GM23338 (cell line): ENCODE measurements at regions not wholly inside any gene's neighbourhood (a gene's known extent, or its start where the extent isn't known, plus 50 kb on each side); places are given as distances from the start of the nearest gene placed in this dataset.

Experiments used
- ATAC-seq: fragments of 200-7000 bp; cut with Tn5 transposase; 3 replicates; pipeline ENCODE4 v1.9.1; 2020
- DNase-seq: peaks from one replicate; pipeline ENCODE4 v3.0.0-alpha.2; 2015; ENCODE audit warnings: low spot score
- H2AFZ ChIP-seq: fragments of 200-600 bp; sonication (generic); 2 replicates; pipeline ENCODE4 v1.8.0; 2016; ENCODE audit warnings: antibody characterized with exemption, mild to moderate bottlenecking, moderate library complexity
- H3F3A ChIP-seq: fragments of 200-600 bp; sonication (generic); replicated peaks from 2 replicates; pipeline ENCODE4 v1.8.0; 2017; ENCODE audit warnings: antibody characterized with exemption, mixed run types, low read depth
- H3K27ac ChIP-seq: fragments of 200-600 bp; sonication (generic); 2 replicates; pipeline ENCODE4 v1.6.1; 2016; ENCODE audit warnings: low read depth
- H3K27me3 ChIP-seq: fragments of 200-600 bp; sonication (generic); 2 replicates; pipeline ENCODE4 v1.8.0; 2016; ENCODE audit warnings: mild to moderate bottlenecking, mixed run types, moderate library complexity; ENCODE audit not compliant: insufficient read depth
- H3K36me3 ChIP-seq: fragments of 200-600 bp; sonication (generic); 2 replicates; pipeline ENCODE4 v1.8.0; 2016; ENCODE audit warnings: mild to moderate bottlenecking; ENCODE audit not compliant: insufficient read depth
- H3K4me1 ChIP-seq: fragments of 200-600 bp; sonication (generic); 2 replicates; pipeline ENCODE4 v1.8.0; 2016; ENCODE audit warnings: mild to moderate bottlenecking, moderate library complexity; ENCODE audit not compliant: insufficient read depth
- H3K4me2 ChIP-seq: fragments of 200-600 bp; sonication (generic); 2 replicates; pipeline ENCODE4 v1.7.1; 2017; ENCODE audit warnings: mixed run types
- H3K4me3 ChIP-seq: fragments of 200-600 bp; sonication (generic); 2 replicates; pipeline ENCODE4 v1.6.1; 2016; ENCODE audit warnings: mixed run types
- H3K79me2 ChIP-seq: fragments of 200-600 bp; sonication (generic); replicated peaks from 2 replicates; pipeline ENCODE4 v1.8.0; 2017; ENCODE audit warnings: mild to moderate bottlenecking; ENCODE audit not compliant: insufficient read depth
- H3K9me2 ChIP-seq: fragments of 200-600 bp; sonication (generic); 2 replicates; pipeline ENCODE4 v1.8.0; 2017; ENCODE audit not compliant: insufficient read depth
- H4K20me1 ChIP-seq: fragments of 200-600 bp; sonication (generic); replicated peaks from 2 replicates; pipeline ENCODE4 v1.8.0; 2017; ENCODE audit warnings: mild to moderate bottlenecking; ENCODE audit not compliant: insufficient read depth
- H3K27ac Mint-ChIP-seq: 2 replicates; pipeline ENCODE4 v1.8.0; 2020; ENCODE audit warnings: inconsistent platforms, mild to moderate bottlenecking, moderate library complexity, mixed read lengths
- H3K27me3 Mint-ChIP-seq: 3 replicates; pipeline ENCODE4 v1.8.0; 2022; ENCODE audit warnings: low read depth, mild to moderate bottlenecking, moderate library complexity, mixed read lengths, inconsistent platforms; ENCODE audit not compliant: insufficient read depth, poor library complexity
- H3K36me3 Mint-ChIP-seq: 3 replicates; pipeline ENCODE4 v1.8.0; 2021; ENCODE audit warnings: low read depth, mild to moderate bottlenecking, inconsistent platforms, moderate library complexity, mixed read lengths
- H3K4me1 Mint-ChIP-seq: 3 replicates; pipeline ENCODE4 v1.8.0; 2020; ENCODE audit warnings: mild to moderate bottlenecking, inconsistent platforms, mixed read lengths
- H3K4me3 Mint-ChIP-seq: 3 replicates; pipeline ENCODE4 v1.8.0; 2021; ENCODE audit warnings: moderate library complexity, mild to moderate bottlenecking, inconsistent platforms, mixed read lengths
- H3K9me3 Mint-ChIP-seq: 3 replicates; pipeline ENCODE4 v1.8.0; 2020; ENCODE audit warnings: moderate library complexity, mild to moderate bottlenecking, inconsistent platforms, mixed read lengths
- EZH2 ChIP-seq: fragments of 200-600 bp; sonication (generic); IDR thresholded peaks from one replicate; pipeline ENCODE4 v1.8.0; 2017; ENCODE audit warnings: antibody characterized with exemption, mild to moderate bottlenecking, low read depth; ENCODE audit not compliant: unreplicated experiment
- EZH2phosphoT487 ChIP-seq: fragments of 200-600 bp; sonication (generic); IDR thresholded peaks from one replicate; pipeline ENCODE4 v1.8.1; 2018; ENCODE audit warnings: antibody characterized with exemption; ENCODE audit not compliant: unreplicated experiment
- POLR2AphosphoS5 ChIP-seq: IDR thresholded peaks from 2 replicates; pipeline ENCODE4 v1.6.1; 2016; ENCODE audit warnings: antibody characterized with exemption, low read depth
- REST ChIP-seq: IDR thresholded peaks from one replicate; pipeline ENCODE4 v1.6.1; 2018; ENCODE audit warnings: antibody characterized with exemption; ENCODE audit not compliant: unreplicated experiment
- STAT1 ChIP-seq: IDR thresholded peaks from one replicate; pipeline ENCODE4 v1.6.1; 2016; ENCODE audit warnings: antibody characterized with exemption; ENCODE audit not compliant: unreplicated experiment
- ZNF331 ChIP-seq: fragments of 250-450 bp; sonication (Bioruptor Pico); IDR thresholded peaks from 2 replicates; pipeline ENCODE4 v1.5.0; 2020; ENCODE audit warnings: low read depth, mild to moderate bottlenecking, moderate library complexity
- ZNF462 ChIP-seq: fragments of 250-450 bp; sonication (Bioruptor Pico); IDR thresholded peaks from 2 replicates; pipeline ENCODE4 v1.5.0; 2020; ENCODE audit warnings: mild to moderate bottlenecking, moderate library complexity

- TF ChIP-seq ZNF462 (CRISPR knock-in tag) (no peak), EZH2 (no peak), REST (no peak), POLR2AphosphoS5 (no peak), STAT1 (no peak)
Measured at GRCh38 chr6:163841733-163842132, 427.2 kb downstream of the QKI start (continued).

- H3K4me1 Mint-ChIP-seq = peaks cover 10% of the 10 kb centered on the region; the same call in 1 of the 3 replicates
- peaks cover 20% of the 10 kb centered on the region for H3K9me3 Mint-ChIP-seq
Measured at GRCh38 chr6:163841326-163841725, 426.8 kb downstream of the QKI start.

More at GRCh38 chr6:163841326-163841725, 426.8 kb downstream of the QKI start:
- no peaks in the 10 kb centered on the region for H3K36me3 ChIP-seq
- no peak overlapping the region for H3K4me3 ChIP-seq
- no peak overlapping the region for H3K27ac ChIP-seq
- no peaks in the 10 kb centered on the region for H3K79me2 ChIP-seq
- no peaks in the 10 kb centered on the region for H3K4me1 ChIP-seq
- 0 out of 2 replicates have a peak, but pooled peaks cover 3% of the 10 kb centered on the region for H3K9me2 ChIP-seq
- DNase-seq (no peak), ATAC-seq (no peak)
- Mint-ChIP-seq H3K4me3 (no peak overlapping the region), H3K27me3 (no peaks in the 10 kb centered on the region), H3K27ac (no peak overlapping the region), H3K36me3 (peaks cover 12% of the 10 kb centered on the region)
- no peaks in the 10 kb centered on the region for H3K27me3 ChIP-seq
- no peaks in the 10 kb centered on the region for H4K20me1 ChIP-seq
- H3K4me2 ChIP-seq = no peak overlapping the region
- TF ChIP-seq EZH2phosphoT487 (no peak), EZH2 (no peak), ZNF331 (no peak)
- H2AFZ ChIP-seq = no peak overlapping the region
- H3F3A ChIP-seq = no peaks in the 10 kb centered on the region
